ENCODE measurements at regions not wholly inside any gene's neighbourhood (a gene's known extent, or its start where the extent isn't known, plus 50 kb on each side); places are given as distances from the start of the nearest gene placed in this dataset.

DNA sequence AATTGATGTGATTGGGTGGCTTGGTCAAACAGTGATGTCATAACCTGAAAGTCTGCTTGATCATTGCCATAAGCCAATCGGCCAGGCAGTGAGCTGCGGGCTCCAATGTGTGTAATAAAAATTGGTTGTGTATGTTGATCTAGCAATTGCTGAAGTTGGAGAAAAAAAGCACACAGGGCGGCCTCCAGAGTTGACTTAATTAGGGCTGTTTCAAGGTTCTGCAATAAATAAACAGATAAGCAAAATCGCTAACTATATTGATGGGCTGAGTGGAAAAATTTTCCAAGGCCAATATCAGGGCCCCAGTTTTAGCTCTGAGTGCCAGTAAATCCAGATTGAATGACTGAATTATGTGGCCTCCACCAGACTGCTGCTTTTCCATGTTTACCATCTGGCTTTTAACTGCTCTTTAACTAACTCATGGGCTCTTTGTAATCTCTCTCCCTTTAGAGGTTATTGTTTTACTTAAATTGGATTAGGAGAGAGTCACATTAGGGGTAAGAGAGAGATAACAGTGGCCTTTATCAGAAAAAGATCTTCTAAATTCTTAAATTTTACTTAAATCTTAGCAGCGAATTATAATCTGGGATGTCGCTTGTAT, 160.6 kb upstream of the WDFY3 start:
- TF ChIP-seq POLR2A (IDR thresholded peaks at IDR 0.05) (no peak), POLR2AphosphoS5 (IDR thresholded peaks at IDR 0.05) (no peak)
- TF ChIP-seq, protein P1, sequence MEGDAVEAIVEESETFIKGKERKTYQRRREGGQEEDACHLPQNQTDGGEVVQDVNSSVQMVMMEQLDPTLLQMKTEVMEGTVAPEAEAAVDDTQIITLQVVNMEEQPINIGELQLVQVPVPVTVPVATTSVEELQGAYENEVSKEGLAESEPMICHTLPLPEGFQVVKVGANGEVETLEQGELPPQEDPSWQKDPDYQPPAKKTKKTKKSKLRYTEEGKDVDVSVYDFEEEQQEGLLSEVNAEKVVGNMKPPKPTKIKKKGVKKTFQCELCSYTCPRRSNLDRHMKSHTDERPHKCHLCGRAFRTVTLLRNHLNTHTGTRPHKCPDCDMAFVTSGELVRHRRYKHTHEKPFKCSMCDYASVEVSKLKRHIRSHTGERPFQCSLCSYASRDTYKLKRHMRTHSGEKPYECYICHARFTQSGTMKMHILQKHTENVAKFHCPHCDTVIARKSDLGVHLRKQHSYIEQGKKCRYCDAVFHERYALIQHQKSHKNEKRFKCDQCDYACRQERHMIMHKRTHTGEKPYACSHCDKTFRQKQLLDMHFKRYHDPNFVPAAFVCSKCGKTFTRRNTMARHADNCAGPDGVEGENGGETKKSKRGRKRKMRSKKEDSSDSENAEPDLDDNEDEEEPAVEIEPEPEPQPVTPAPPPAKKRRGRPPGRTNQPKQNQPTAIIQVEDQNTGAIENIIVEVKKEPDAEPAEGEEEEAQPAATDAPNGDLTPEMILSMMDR (IDR thresholded peaks at IDR 0.05) = no peak
